Breast epithelium (tissue), 4 donors: ENCODE measurements at regions not wholly inside any gene's neighbourhood (a gene's known extent, or its start where the extent isn't known, plus 50 kb on each side); places are given as distances from the start of the nearest gene placed in this dataset.

ENCODE experiments used
- DNase-seq, 2 donors: peaks; one replicate each; pipeline ENCODE4 v3.0.0-alpha.2; 2019; ENCODE audit warnings: low spot score in 2 of 2
- H3K27ac ChIP-seq, 2 donors: fragments of 200-600 bp; sonication (generic) in 1 of 2; one replicate each; pipeline ENCODE4 v1.5.1; 2016 to 2019; ENCODE audit warnings: mild to moderate bottlenecking in 1 of 2
- H3K27me3 ChIP-seq, 2 donors: fragments of 200-600 bp; sonication (generic) in 1 of 2; one replicate each; pipeline versions ENCODE4 v1.5.1 to v1.6.0; 2017 to 2019; ENCODE audit warnings: control low read depth in 1 of 2, mild to moderate bottlenecking in 1 of 2
- H3K36me3 ChIP-seq: fragments of 200-600 bp; one replicate; pipeline ENCODE4 v1.5.1; 2019
- H3K4me1 ChIP-seq, 2 donors: fragments of 200-600 bp; sonication (generic); one replicate each; pipeline ENCODE4 v1.5.1; 2016 to 2019; ENCODE audit warnings: control low read depth in 1 of 2
- H3K4me3 ChIP-seq, 3 donors: fragments of 200-600 bp; sonication (generic); 1 replicate in 2 of 3; 2 replicates in 1 of 3; pipeline ENCODE4 v1.5.1; 2016 to 2019; ENCODE audit warnings: mild to moderate bottlenecking in 3 of 3, moderate library complexity in 2 of 3
- H3K9me3 ChIP-seq, 2 donors: fragments of 200-600 bp; sonication (generic) in 1 of 2; one replicate each; pipeline ENCODE4 v1.5.1; 2016 to 2019; ENCODE audit warnings: control low read depth in 1 of 2
- CTCF ChIP-seq, 3 donors: fragments of 450-650 bp; IDR thresholded peaks; one replicate each; pipeline ENCODE4 v1.5.1; 2016 to 2017; ENCODE audit warnings: antibody characterized with exemption in 3 of 3, mild to moderate bottlenecking in 3 of 3, moderate library complexity in 3 of 3
- POLR2A ChIP-seq: fragments of 450-650 bp; IDR thresholded peaks from one replicate; pipeline ENCODE4 v1.6.1; 2016; ENCODE audit warnings: antibody characterized with exemption, mild to moderate bottlenecking, moderate library complexity
- POLR2AphosphoS5 ChIP-seq, 3 donors: sonication (generic); formaldehyde crosslinking; IDR thresholded peaks; one replicate each; pipeline ENCODE4 v1.6.1; 2017; ENCODE audit warnings: antibody characterized with exemption in 3 of 3
- intact Hi-C: fragments of 100-400 bp; cut with DNase I; formaldehyde crosslinking; loops from one replicate; pipeline ENCODE4 v1.15.1; 2023; ENCODE audit warnings: low total_unique reads

GRCh38 chr6:17202526-17202925 is 78.6 kb upstream of the RBM24 start:
- DNase-seq, result no peak
- H3K27me3 ChIP-seq, result peaks cover 0 to 5% of the 10 kb centered on the region in 2 donors
- no peaks in the 10 kb centered on the region for H3K36me3 ChIP-seq
- H3K4me3 ChIP-seq, result no peak overlapping the region
- no peak overlapping the region for H3K27ac ChIP-seq
- TF ChIP-seq POLR2A (no peak), POLR2AphosphoS5 (IDR thresholded peaks at IDR 0.05) (no peak), CTCF (IDR thresholded peaks at IDR 0.05) (no peak)
- no peaks in the 10 kb centered on the region for H3K4me1 ChIP-seq
- peaks cover 0 to 5% of the 10 kb centered on the region in 2 donors for H3K9me3 ChIP-seq
- intact Hi-C loops, result loop anchor here (5.0 kb wide), 1 partner anchor 720 kb away; no protein-coding TSS in a partner anchor

GRCh38 chr6:17204533-17204932 is 76.6 kb upstream of the RBM24 start:
- Histone ChIP-seq H3K27ac (no peak overlapping the region), H3K27me3 (peaks cover 0 to 5% of the 10 kb centered on the region in 2 donors)
- intact Hi-C loops, result loop anchor here (5.0 kb wide), 1 partner anchor 718 kb away; no protein-coding TSS in a partner anchor

GRCh38 chr6:17206566-17207072 is 74.5 kb upstream of the RBM24 start:
- DNase-seq, result no peak
- Histone ChIP-seq H3K9me3 (peaks cover 0 to 5% of the 10 kb centered on the region in 2 donors), H3K4me3 (no peak overlapping the region), H3K27me3 (no peaks in the 10 kb centered on the region), H3K36me3 (no peaks in the 10 kb centered on the region), H3K27ac (no peak overlapping the region), H3K4me1 (no peaks in the 10 kb centered on the region)
- TF ChIP-seq POLR2AphosphoS5 (IDR thresholded peaks at IDR 0.05) (no peak), POLR2A (no peak), CTCF (IDR thresholded peaks at IDR 0.05) (no peak)
- intact Hi-C loops, result no loop called here

More at GRCh38 chr6:17204533-17204932, 76.6 kb upstream of the RBM24 start:
- H3K9me3 ChIP-seq, result peaks cover 0 to 5% of the 10 kb centered on the region in 2 donors
- H3K4me3 ChIP-seq, result no peak overlapping the region
- TF ChIP-seq POLR2A, result no peak
- no peak for TF ChIP-seq CTCF (IDR thresholded peaks at IDR 0.05)
- no peak for TF ChIP-seq POLR2AphosphoS5 (IDR thresholded peaks at IDR 0.05)
- H3K36me3 ChIP-seq, result no peaks in the 10 kb centered on the region
- H3K4me1 ChIP-seq, result no peaks in the 10 kb centered on the region
- DNase-seq, result no peak

GRCh38 chr6:17207281-17207680 is 73.9 kb upstream of the RBM24 start:
- Histone ChIP-seq H3K4me1 (no peaks in the 10 kb centered on the region), H3K9me3 (peaks cover 0 to 5% of the 10 kb centered on the region in 2 donors), H3K36me3 (no peaks in the 10 kb centered on the region), H3K27ac (no peak overlapping the region), H3K27me3 (no peaks in the 10 kb centered on the region), H3K4me3 (no peak overlapping the region)
- TF ChIP-seq CTCF (IDR thresholded peaks at IDR 0.05) (no peak), POLR2AphosphoS5 (IDR thresholded peaks at IDR 0.05) (no peak), POLR2A (no peak)
- intact Hi-C loops, result no loop called here
- DNase-seq, result no peak

- Histone ChIP-seq H3K27ac (no peak overlapping the region), H3K27me3 (no peaks in the 10 kb centered on the region), H3K4me3 (no peak overlapping the region), H3K4me1 (no peaks in the 10 kb centered on the region), H3K36me3 (no peaks in the 10 kb centered on the region), H3K9me3 (peaks cover 0 to 5% of the 10 kb centered on the region in 2 donors)
- TF ChIP-seq POLR2A (no peak), CTCF (IDR thresholded peaks at IDR 0.05) (no peak)
- intact Hi-C loops, result no loop called here
- no peak for DNase-seq
These were observed 70.5 kb upstream of the RBM24 start for GRCh38 chr6:17210683-17211082.
